GM12878 (cell line): ENCODE measurements at regions not wholly inside any gene's neighbourhood (a gene's known extent, or its start where the extent isn't known, plus 50 kb on each side); places are given as distances from the start of the nearest gene placed in this dataset.

ENCODE experiments used
- ATAC-seq: fragments of 200-7000 bp; cut with Tn5 transposase; 3 replicates; pipeline ENCODE4 v1.9.1; 2020; ENCODE audit warnings: mild to moderate bottlenecking, moderate library complexity
- BruUV-seq: library from RNA; stranded (reverse); fragments of 400-500 nt; replicated peaks from 2 replicates; lab custom pipeline; 2021; lab: Mats Ljungman, UMichigan
- CTCF ChIA-PET: fragments of 300-600 bp; sonication (Branson Sonifier 250); formaldehyde crosslinking; extraction: SDS; loops from one replicate; lab custom pipeline; 2021; ENCODE audit warnings: inconsistent platforms; lab: Yijun Ruan, JAX
- POLR2A ChIA-PET: fragments of 350-600 bp; formaldehyde crosslinking; extraction: SDS; loops from one replicate; lab custom pipeline; 2021; ENCODE audit warnings: inconsistent platforms; lab: Charles Lee
- RAD21 ChIA-PET: fragments of 300-600 bp; sonication (Branson Sonifier 250); formaldehyde crosslinking; loops from one replicate; lab custom pipeline; 2023; ENCODE audit warnings: antibody characterized with exemption; ENCODE audit not compliant: unreplicated experiment; lab: Charles Lee
- SMC1A ChIA-PET: fragments of 300-600 bp; sonication (Branson Sonifier 250); formaldehyde crosslinking; loops from one replicate; lab custom pipeline; 2023; ENCODE audit not compliant: unreplicated experiment, uncharacterized antibody; lab: Charles Lee
- DNase-seq: peaks from one replicate; pipeline ENCODE4 v3.0.0-alpha.2; 2011; ENCODE audit warnings: low read depth, low spot score
- FAIRE-seq: peaks from 3 replicates; lab custom pipeline; 2011; peaks lifted over from hg19 to GRCh38; lab: Jason Lieb, UNC
- H2AFZ ChIP-seq: 2 replicates; pipeline ENCODE4 v1.6.0; 2011; ENCODE audit warnings: low read depth, low read length, control low read depth; ENCODE audit not compliant: control insufficient read depth
- H3K27ac ChIP-seq: 2 replicates; pipeline ENCODE4 v1.5.1; 2011; ENCODE audit warnings: control low read depth; ENCODE audit not compliant: control insufficient read depth, insufficient read depth
- H3K27me3 ChIP-seq, 2 experiments: replicated peaks in 1 of 2; 2 replicates each; pipeline versions ENCODE4 v1.6.0 to v1.6.1; 2011; ENCODE audit warnings: low read length in 1 of 2; ENCODE audit not compliant: control insufficient read depth in 2 of 2, insufficient read depth in 2 of 2
- H3K36me3 ChIP-seq, 2 experiments: 2 replicates each; pipeline ENCODE4 v1.5.1; 2011; ENCODE audit warnings: low read length in 1 of 2; ENCODE audit not compliant: control insufficient read depth in 2 of 2, insufficient read depth in 2 of 2
- H3K4me1 ChIP-seq: 2 replicates; pipeline ENCODE4 v1.6.1; 2011; ENCODE audit warnings: mild to moderate bottlenecking, low read length, moderate library complexity, mixed read lengths; ENCODE audit not compliant: control insufficient read depth, insufficient read depth
- H3K4me2 ChIP-seq: 2 replicates; pipeline ENCODE4 v1.6.0; 2011; ENCODE audit warnings: control low read depth; ENCODE audit not compliant: control insufficient read depth, insufficient read depth
- H3K4me3 ChIP-seq: fragments of 200-600 bp; sonication (generic); 2 replicates; pipeline ENCODE4 v1.5.1; 2016
- H3K79me2 ChIP-seq: 2 replicates; pipeline ENCODE4 v1.6.0; 2011; ENCODE audit warnings: low read length; ENCODE audit not compliant: control insufficient read depth, insufficient read depth
- H3K9ac ChIP-seq: 2 replicates; pipeline ENCODE4 v1.8.0; 2011; ENCODE audit warnings: low read length, control low read depth, mixed read lengths; ENCODE audit not compliant: control insufficient read depth, insufficient read depth
- H3K9me3 ChIP-seq: replicated peaks from 3 replicates; pipeline ENCODE4 v1.5.1; 2011; ENCODE audit warnings: mild to moderate bottlenecking, low read length; ENCODE audit not compliant: control insufficient read depth, insufficient read depth
- H4K20me1 ChIP-seq: 2 replicates; pipeline ENCODE4 v1.6.0; 2011; ENCODE audit not compliant: control insufficient read depth, insufficient read depth
- ATF2 ChIP-seq: IDR thresholded peaks from 2 replicates; pipeline ENCODE4 v1.6.1; 2012; ENCODE audit warnings: low read length, inconsistent platforms
- BACH1 ChIP-seq: fragments of 450-650 bp; IDR thresholded peaks from 2 replicates; pipeline ENCODE4 v1.6.1; 2017; ENCODE audit warnings: mild to moderate bottlenecking, borderline replicate concordance
- CBX5 ChIP-seq: sonication (generic); IDR thresholded peaks from 2 replicates; pipeline ENCODE4 v1.6.1; 2016; ENCODE audit warnings: low read depth, moderate library complexity, mild to moderate bottlenecking, inconsistent platforms
- HDGF ChIP-seq: fragments of 450-650 bp; IDR thresholded peaks from 2 replicates; pipeline ENCODE4 v1.6.1; 2016; ENCODE audit warnings: antibody characterized with exemption
- JUNB ChIP-seq: IDR thresholded peaks from 2 replicates; pipeline ENCODE4 v1.6.1; 2016; ENCODE audit warnings: antibody characterized with exemption, mild to moderate bottlenecking
- MAX ChIP-seq: IDR thresholded peaks from 2 replicates; pipeline ENCODE4 v1.6.1; 2012; ENCODE audit warnings: low read depth, low read length, improper control_type of control experiment
- MTA2 ChIP-seq: fragments of 450-650 bp; IDR thresholded peaks from 2 replicates; pipeline ENCODE4 v1.6.1; 2016; ENCODE audit warnings: low read depth, mild to moderate bottlenecking, moderate library complexity
- NBN ChIP-seq: fragments of 450-650 bp; IDR thresholded peaks from 2 replicates; pipeline ENCODE4 v1.6.1; 2016
- PKNOX1 ChIP-seq: fragments of 450-650 bp; IDR thresholded peaks from 2 replicates; pipeline ENCODE4 v1.6.1; 2016; ENCODE audit warnings: mild to moderate bottlenecking
- POU2F2 ChIP-seq: IDR thresholded peaks from 3 replicates; pipeline ENCODE4 v1.6.1; 2011; ENCODE audit warnings: low read depth, mild to moderate bottlenecking, low read length, borderline replicate concordance
- RBBP5 ChIP-seq: fragments of 200-600 bp; sonication (generic); conservative IDR thresholded peaks from 2 replicates; pipeline ENCODE4 v1.6.1; 2016
- RCOR1 ChIP-seq: conservative IDR thresholded peaks from 2 replicates; pipeline ENCODE4 v1.6.1; 2012; ENCODE audit warnings: low read depth, low read length, improper control_type of control experiment
- SKIL ChIP-seq: fragments of 450-650 bp; IDR thresholded peaks from 2 replicates; pipeline ENCODE4 v1.6.1; 2017; ENCODE audit warnings: mild to moderate bottlenecking, low read depth, inconsistent platforms; ENCODE audit not compliant: poor library complexity, severe bottlenecking
- SMAD5 ChIP-seq: IDR thresholded peaks from 2 replicates; pipeline ENCODE4 v1.6.1; 2016; ENCODE audit warnings: antibody characterized with exemption, low read depth
- YBX1 ChIP-seq: fragments of 450-650 bp; IDR thresholded peaks from 2 replicates; pipeline ENCODE4 v1.6.1; 2016; ENCODE audit warnings: antibody characterized with exemption
- WGBS: methylation state at CpG from one replicate; pipeline ENCODE4 v1.1.6; 2016; ENCODE audit warnings: low lambda C conversion rate; ENCODE audit not compliant: insufficient replicate concordance, insufficient coverage; ENCODE audit errors: missing lambda C conversion rate; 5-methylcytosine and 5-hydroxymethylcytosine counted together
- in situ Hi-C: fragments of 300-500 bp; cut with MboI; formaldehyde crosslinking; loops from 9 replicates; pipeline ENCODE4 v1.14.3; 2018; ENCODE audit warnings: mixed read lengths
- intact Hi-C: fragments of 100-400 bp; cut with micrococcal nuclease; formaldehyde crosslinking; loops from one replicate; pipeline ENCODE4 v1.14.2; 2022; ENCODE audit not compliant: unreplicated experiment
- TF ChIP-seq, protein P1 (sequence below): fragments of 450-650 bp; IDR thresholded peaks from 2 replicates; pipeline ENCODE4 v1.6.1; 2018; ENCODE audit warnings: borderline replicate concordance, mild to moderate bottlenecking; ENCODE audit not compliant: partially characterized antibody

DNA sequence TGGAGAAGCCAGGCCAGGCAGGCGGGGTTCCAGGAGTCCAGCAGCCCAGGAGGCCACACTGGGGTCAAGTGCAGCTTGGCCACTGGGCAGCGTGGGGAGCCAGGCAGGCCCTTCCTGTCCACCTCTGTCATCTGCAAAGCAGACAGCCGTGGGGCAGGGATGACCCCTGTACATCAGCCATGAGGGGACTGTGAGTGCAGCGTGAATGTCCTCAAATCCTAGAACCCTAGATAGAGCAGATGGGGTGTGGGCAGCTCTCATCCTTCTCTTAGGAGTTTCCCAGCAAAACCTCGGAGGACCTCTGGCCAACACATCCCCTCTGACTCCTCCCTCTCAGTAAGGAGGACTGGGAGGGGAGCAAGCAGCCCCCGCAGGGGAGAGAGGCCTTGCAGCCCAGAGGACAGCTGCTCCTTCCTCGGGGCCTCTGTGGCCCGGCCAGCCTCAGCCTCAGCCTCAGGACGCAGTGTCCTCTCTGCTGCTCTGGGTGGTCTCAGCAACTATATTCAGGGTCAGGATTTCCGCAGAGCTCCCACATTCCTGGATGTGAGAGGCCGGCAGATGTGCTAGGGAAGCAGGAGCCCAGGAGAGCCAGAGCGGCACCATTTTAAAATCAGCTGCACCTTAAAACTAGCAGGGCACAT, 820.5 kb downstream of the BRD1 start (continued):
- TF ChIP-seq PKNOX1: no peak
- TF ChIP-seq BACH1: no peak
- no peak for TF ChIP-seq SKIL
- TF ChIP-seq, all 136 proteins: peak for 0

- no peak for FAIRE-seq
- CTCF ChIA-PET: no interaction called here
- TF ChIP-seq, protein P1, sequence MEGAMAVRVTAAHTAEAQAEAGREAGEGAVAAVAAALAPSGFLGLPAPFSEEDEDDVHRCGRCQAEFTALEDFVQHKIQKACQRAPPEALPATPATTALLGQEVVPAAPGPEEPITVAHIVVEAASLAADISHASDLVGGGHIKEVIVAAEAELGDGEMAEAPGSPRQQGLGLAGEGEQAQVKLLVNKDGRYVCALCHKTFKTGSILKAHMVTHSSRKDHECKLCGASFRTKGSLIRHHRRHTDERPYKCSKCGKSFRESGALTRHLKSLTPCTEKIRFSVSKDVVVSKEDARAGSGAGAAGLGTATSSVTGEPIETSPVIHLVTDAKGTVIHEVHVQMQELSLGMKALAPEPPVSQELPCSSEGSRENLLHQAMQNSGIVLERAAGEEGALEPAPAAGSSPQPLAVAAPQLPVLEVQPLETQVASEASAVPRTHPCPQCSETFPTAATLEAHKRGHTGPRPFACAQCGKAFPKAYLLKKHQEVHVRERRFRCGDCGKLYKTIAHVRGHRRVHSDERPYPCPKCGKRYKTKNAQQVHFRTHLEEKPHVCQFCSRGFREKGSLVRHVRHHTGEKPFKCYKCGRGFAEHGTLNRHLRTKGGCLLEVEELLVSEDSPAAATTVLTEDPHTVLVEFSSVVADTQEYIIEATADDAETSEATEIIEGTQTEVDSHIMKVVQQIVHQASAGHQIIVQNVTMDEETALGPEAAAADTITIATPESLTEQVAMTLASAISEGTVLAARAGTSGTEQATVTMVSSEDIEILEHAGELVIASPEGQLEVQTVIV: no peak
- TF ChIP-seq SMAD5 (no peak), RCOR1 (no peak), MAX (no peak), HDGF (no peak), NBN (no peak), RBBP5 (no peak), CBX5 (no peak), JUNB (no peak), MTA2 (no peak), YBX1 (no peak), ATF2 (no peak), POU2F2 (no peak)
These were observed 821.3 kb downstream of the BRD1 start for GRCh38 chr22:49006207-49007012.

More at GRCh38 chr22:49006207-49007012, 821.3 kb downstream of the BRD1 start:
- ATAC-seq: no peak
- intact Hi-C loops: no loop called here
- Histone ChIP-seq H3K4me3 (no peak overlapping the region), H3K9me3 (no peaks in the 10 kb centered on the region; the same call in 2 of the 3 replicates), H2AFZ (no peak overlapping the region), H3K4me1 (no peaks in the 10 kb centered on the region), H3K79me2 (no peaks in the 10 kb centered on the region), H4K20me1 (no peaks in the 10 kb centered on the region), H3K9ac (no peak overlapping the region), H3K36me3 (no peaks in the 10 kb centered on the region), H3K27ac (no peak overlapping the region), H3K4me2 (no peak overlapping the region), H3K27me3 (no peaks in the 10 kb centered on the region)
- ChIA-PET RAD21 (no interaction called here), SMC1A (no interaction called here), POLR2A (no interaction called here)
- no TSS peak for BruUV-seq
- in situ Hi-C loops: no loop called here
- WGBS: 24% methylated on average over 10 of the region's 11 CpGs
- no peak for DNase-seq
